IMR-90 (cell line): ENCODE measurements at regions not wholly inside any gene's neighbourhood (a gene's known extent, or its start where the extent isn't known, plus 50 kb on each side); places are given as distances from the start of the nearest gene placed in this dataset.

Experiments
- BHLHE40 ChIP-seq: fragments of 150-350 bp; IDR thresholded peaks from 2 replicates; pipeline ENCODE4 v1.6.1; 2016; ENCODE audit warnings: mild to moderate bottlenecking, low read depth, low read length
- CEBPB ChIP-seq: IDR thresholded peaks from 2 replicates; pipeline ENCODE4 v1.6.1; 2012; ENCODE audit warnings: low read depth, low read length, improper control_type of control experiment
- CTCF ChIP-seq: conservative IDR thresholded peaks from 2 replicates; pipeline ENCODE4 v1.5.1; 2012; ENCODE audit warnings: mild to moderate bottlenecking, low read depth, low read length, improper control_type of control experiment
- FOS ChIP-seq: fragments of 150-350 bp; IDR thresholded peaks from 2 replicates; pipeline ENCODE4 v1.6.1; 2016; ENCODE audit warnings: low read depth, low read length
- MAFK ChIP-seq: IDR thresholded peaks from 2 replicates; pipeline ENCODE4 v1.6.1; 2012; ENCODE audit warnings: low read depth, low read length, improper control_type of control experiment
- MXI1 ChIP-seq: IDR thresholded peaks from 2 replicates; pipeline ENCODE4 v1.6.1; 2012; ENCODE audit warnings: low read depth, mild to moderate bottlenecking, low read length, moderate library complexity, borderline replicate concordance
- POLR2A ChIP-seq: IDR thresholded peaks from 2 replicates; pipeline ENCODE4 v1.6.1; 2012; ENCODE audit warnings: mild to moderate bottlenecking, low read depth, low read length
- RAD21 ChIP-seq: IDR thresholded peaks from 2 replicates; pipeline ENCODE4 v1.6.1; 2012; ENCODE audit warnings: low read length, improper control_type of control experiment
- RFX5 ChIP-seq: IDR thresholded peaks from 2 replicates; pipeline ENCODE4 v1.8.0; 2012; ENCODE audit warnings: low read depth, mild to moderate bottlenecking, low read length, moderate library complexity
- USF2 ChIP-seq: fragments of 150-350 bp; IDR thresholded peaks from 2 replicates; pipeline ENCODE4 v1.6.1; 2017; ENCODE audit warnings: mild to moderate bottlenecking, antibody characterized with exemption, low read length, low read depth
- TF ChIP-seq, protein P1 (sequence below): fragments of 150-350 bp; IDR thresholded peaks from 2 replicates; pipeline ENCODE4 v1.6.1; 2016; ENCODE audit warnings: low read depth, mild to moderate bottlenecking, low read length, moderate library complexity, borderline replicate concordance

- TF ChIP-seq CTCF (no peak), CEBPB (no peak), USF2 (no peak), POLR2A (no peak), MXI1 (no peak), RFX5 (no peak), FOS (no peak), RAD21 (no peak), MAFK (no peak), BHLHE40 (no peak)
- TF ChIP-seq, protein P1, sequence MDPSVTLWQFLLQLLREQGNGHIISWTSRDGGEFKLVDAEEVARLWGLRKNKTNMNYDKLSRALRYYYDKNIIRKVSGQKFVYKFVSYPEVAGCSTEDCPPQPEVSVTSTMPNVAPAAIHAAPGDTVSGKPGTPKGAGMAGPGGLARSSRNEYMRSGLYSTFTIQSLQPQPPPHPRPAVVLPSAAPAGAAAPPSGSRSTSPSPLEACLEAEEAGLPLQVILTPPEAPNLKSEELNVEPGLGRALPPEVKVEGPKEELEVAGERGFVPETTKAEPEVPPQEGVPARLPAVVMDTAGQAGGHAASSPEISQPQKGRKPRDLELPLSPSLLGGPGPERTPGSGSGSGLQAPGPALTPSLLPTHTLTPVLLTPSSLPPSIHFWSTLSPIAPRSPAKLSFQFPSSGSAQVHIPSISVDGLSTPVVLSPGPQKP = no peak
Observed at GRCh38 chr5:135759149-135759784, 75.2 kb upstream of the SLC25A48 start.
